ENCODE measurements at regions not wholly inside any gene's neighbourhood (a gene's known extent, or its start where the extent isn't known, plus 50 kb on each side); places are given as distances from the start of the nearest gene placed in this dataset.
"Not testable (repeated sequence)": the region's sequence is repeated elsewhere in the genome, so short reads cannot be mapped to it uniquely, and the experiment has no call there.

- Mint-ChIP-seq H3K36me3 (ENCODE audit: low read depth) (no peaks in the 10 kb centered on the region), H3K4me3 (no peak overlapping the region), H3K27me3 (ENCODE audit: low read depth) (peaks cover 11% of the 10 kb centered on the region), H3K9me3 (no peaks in the 10 kb centered on the region), H3K4me1 (ENCODE audit: low read depth) (no peaks in the 10 kb centered on the region), H3K27ac (no peak overlapping the region)
Observed at GRCh38 chr1:157312082-157312812, 174.1 kb upstream of the ETV3 start.

- no peak overlapping the region for H3K4me3 Mint-ChIP-seq
- H3K27me3 Mint-ChIP-seq (ENCODE audit: low read depth): peaks cover 15% of the 10 kb centered on the region
- H3K9me3 Mint-ChIP-seq: no peaks in the 10 kb centered on the region
- H3K36me3 Mint-ChIP-seq (ENCODE audit: low read depth): no peaks in the 10 kb centered on the region
- no peaks in the 10 kb centered on the region for H3K4me1 Mint-ChIP-seq (ENCODE audit: low read depth)
- no peak overlapping the region for H3K27ac Mint-ChIP-seq
Observed at GRCh38 chr1:157311730-157312081, 173.5 kb upstream of the ETV3 start.

- not testable (repeated sequence) for H3K9me3 Mint-ChIP-seq; H3K4me3 Mint-ChIP-seq; H3K27ac Mint-ChIP-seq; H3K4me1 Mint-ChIP-seq (ENCODE audit: low read depth); H3K36me3 Mint-ChIP-seq (ENCODE audit: low read depth)
- H3K27me3 Mint-ChIP-seq (ENCODE audit: low read depth): peaks cover 21% of the 10 kb centered on the region
Observed at GRCh38 chr1:157310805-157311729, 172.9 kb upstream of the ETV3 start.

GRCh38 chr1:157310401-157310800 is 172.2 kb upstream of the ETV3 start:
- no peaks in the 10 kb centered on the region for H3K9me3 Mint-ChIP-seq
- peaks cover 23% of the 10 kb centered on the region for H3K27me3 Mint-ChIP-seq (ENCODE audit: low read depth)
- no peak overlapping the region for H3K4me3 Mint-ChIP-seq
- no peaks in the 10 kb centered on the region for H3K4me1 Mint-ChIP-seq (ENCODE audit: low read depth)
- no peak overlapping the region for H3K27ac Mint-ChIP-seq
- H3K36me3 Mint-ChIP-seq (ENCODE audit: low read depth): no peaks in the 10 kb centered on the region

GRCh38 chr1:157307491-157307890 is 169.3 kb upstream of the ETV3 start:
- no peaks in the 10 kb centered on the region for H3K36me3 Mint-ChIP-seq (ENCODE audit: low read depth)
- H3K27me3 Mint-ChIP-seq (ENCODE audit: low read depth): peaks cover 18% of the 10 kb centered on the region
- H3K27ac Mint-ChIP-seq: no peak overlapping the region
- H3K4me1 Mint-ChIP-seq (ENCODE audit: low read depth): no peaks in the 10 kb centered on the region
- no peak overlapping the region for H3K4me3 Mint-ChIP-seq
- no peaks in the 10 kb centered on the region for H3K9me3 Mint-ChIP-seq

- Mint-ChIP-seq H3K4me1 (ENCODE audit: low read depth) (no peaks in the 10 kb centered on the region), H3K9me3 (no peaks in the 10 kb centered on the region), H3K27me3 (ENCODE audit: low read depth) (peaks cover 18% of the 10 kb centered on the region), H3K4me3 (no peak overlapping the region), H3K27ac (no peak overlapping the region), H3K36me3 (ENCODE audit: low read depth) (no peaks in the 10 kb centered on the region)
Observed at GRCh38 chr1:157306896-157307295, 168.7 kb upstream of the ETV3 start.

GRCh38 chr1:157304271-157304670 is 166.1 kb upstream of the ETV3 start:
- no peaks in the 10 kb centered on the region for H3K36me3 Mint-ChIP-seq (ENCODE audit: low read depth)
- H3K27ac Mint-ChIP-seq: no peak overlapping the region
- no peaks in the 10 kb centered on the region for H3K9me3 Mint-ChIP-seq
- H3K4me3 Mint-ChIP-seq: no peak overlapping the region
- no peaks in the 10 kb centered on the region for H3K4me1 Mint-ChIP-seq (ENCODE audit: low read depth)
- peaks cover 15% of the 10 kb centered on the region for H3K27me3 Mint-ChIP-seq (ENCODE audit: low read depth)

- Mint-ChIP-seq H3K4me1 (ENCODE audit: low read depth) (no peaks in the 10 kb centered on the region), H3K4me3 (no peak overlapping the region), H3K36me3 (ENCODE audit: low read depth) (no peaks in the 10 kb centered on the region), H3K27ac (no peak overlapping the region), H3K9me3 (no peaks in the 10 kb centered on the region), H3K27me3 (ENCODE audit: low read depth) (peaks cover 12% of the 10 kb centered on the region)
Observed at GRCh38 chr1:157302724-157303123, 164.5 kb upstream of the ETV3 start.

GRCh38 chr1:157302199-157302497 is 164.0 kb upstream of the ETV3 start:
- H3K27me3 Mint-ChIP-seq (ENCODE audit: low read depth): peaks cover 12% of the 10 kb centered on the region
- H3K9me3 Mint-ChIP-seq: no peaks in the 10 kb centered on the region
- no peaks in the 10 kb centered on the region for H3K4me1 Mint-ChIP-seq (ENCODE audit: low read depth)
- H3K4me3 Mint-ChIP-seq: no peak overlapping the region
- no peaks in the 10 kb centered on the region for H3K36me3 Mint-ChIP-seq (ENCODE audit: low read depth)
- no peak overlapping the region for H3K27ac Mint-ChIP-seq

- Mint-ChIP-seq H3K4me1 (ENCODE audit: low read depth) (no peaks in the 10 kb centered on the region), H3K27me3 (ENCODE audit: low read depth) (peaks cover 13% of the 10 kb centered on the region), H3K27ac (no peak overlapping the region), H3K4me3 (no peak overlapping the region), H3K36me3 (ENCODE audit: low read depth) (no peaks in the 10 kb centered on the region), H3K9me3 (no peaks in the 10 kb centered on the region)
Observed at GRCh38 chr1:157301477-157302198, 163.4 kb upstream of the ETV3 start.

GRCh38 chr1:157294387-157295145 is 156.4 kb upstream of the ETV3 start:
- not testable (repeated sequence) for H3K27ac Mint-ChIP-seq; H3K9me3 Mint-ChIP-seq; H3K4me1 Mint-ChIP-seq (ENCODE audit: low read depth); H3K4me3 Mint-ChIP-seq; H3K36me3 Mint-ChIP-seq (ENCODE audit: low read depth)
- H3K27me3 Mint-ChIP-seq (ENCODE audit: low read depth): peaks cover 16% of the 10 kb centered on the region

GRCh38 chr1:157292809-157293564 is 154.8 kb upstream of the ETV3 start:
- Mint-ChIP-seq H3K27me3 (ENCODE audit: low read depth) (peaks cover 16% of the 10 kb centered on the region), H3K36me3 (ENCODE audit: low read depth) (no peaks in the 10 kb centered on the region), H3K27ac (no peak overlapping the region), H3K4me1 (ENCODE audit: low read depth) (no peaks in the 10 kb centered on the region), H3K9me3 (no peaks in the 10 kb centered on the region), H3K4me3 (no peak overlapping the region)

- no peak overlapping the region for H3K4me3 Mint-ChIP-seq
- H3K36me3 Mint-ChIP-seq (ENCODE audit: low read depth): no peaks in the 10 kb centered on the region
- H3K4me1 Mint-ChIP-seq (ENCODE audit: low read depth): no peaks in the 10 kb centered on the region
- peaks cover 16% of the 10 kb centered on the region for H3K27me3 Mint-ChIP-seq (ENCODE audit: low read depth)
- no peak overlapping the region for H3K27ac Mint-ChIP-seq
- no peaks in the 10 kb centered on the region for H3K9me3 Mint-ChIP-seq
Observed at GRCh38 chr1:157292302-157292701, 154.1 kb upstream of the ETV3 start.

GRCh38 chr1:157291083-157291482 is 152.9 kb upstream of the ETV3 start:
- H3K9me3 Mint-ChIP-seq: no peaks in the 10 kb centered on the region
- H3K27ac Mint-ChIP-seq: no peak overlapping the region
- H3K27me3 Mint-ChIP-seq (ENCODE audit: low read depth): peaks cover 9% of the 10 kb centered on the region
- H3K4me1 Mint-ChIP-seq (ENCODE audit: low read depth): no peaks in the 10 kb centered on the region
- no peaks in the 10 kb centered on the region for H3K36me3 Mint-ChIP-seq (ENCODE audit: low read depth)
- H3K4me3 Mint-ChIP-seq: no peak overlapping the region
